ENCODE measurements at regions not wholly inside any gene's neighbourhood (a gene's known extent, or its start where the extent isn't known, plus 50 kb on each side); places are given as distances from the start of the nearest gene placed in this dataset.

DNA sequence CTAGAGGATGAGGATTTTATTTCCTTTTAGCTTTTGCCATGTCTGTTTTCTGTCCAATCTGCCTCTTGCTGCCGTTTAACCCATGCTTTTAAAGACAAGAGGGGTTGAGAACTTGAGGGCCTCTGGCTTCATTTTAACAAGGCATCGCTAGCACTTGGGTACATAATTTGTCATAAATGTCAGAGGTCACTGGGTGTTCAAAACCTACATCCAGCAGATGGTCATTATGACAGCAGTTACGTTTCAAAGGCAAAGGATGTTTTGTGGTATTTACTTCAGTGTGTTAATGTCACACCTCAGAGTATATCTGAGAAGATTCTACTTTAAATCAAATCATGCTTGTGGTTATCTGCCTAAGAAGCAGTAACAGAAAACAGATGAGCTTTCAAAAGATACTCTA is 918.3 kb downstream of the NR2F1-AS1 start:
- TF ChIP-seq, protein P1, sequence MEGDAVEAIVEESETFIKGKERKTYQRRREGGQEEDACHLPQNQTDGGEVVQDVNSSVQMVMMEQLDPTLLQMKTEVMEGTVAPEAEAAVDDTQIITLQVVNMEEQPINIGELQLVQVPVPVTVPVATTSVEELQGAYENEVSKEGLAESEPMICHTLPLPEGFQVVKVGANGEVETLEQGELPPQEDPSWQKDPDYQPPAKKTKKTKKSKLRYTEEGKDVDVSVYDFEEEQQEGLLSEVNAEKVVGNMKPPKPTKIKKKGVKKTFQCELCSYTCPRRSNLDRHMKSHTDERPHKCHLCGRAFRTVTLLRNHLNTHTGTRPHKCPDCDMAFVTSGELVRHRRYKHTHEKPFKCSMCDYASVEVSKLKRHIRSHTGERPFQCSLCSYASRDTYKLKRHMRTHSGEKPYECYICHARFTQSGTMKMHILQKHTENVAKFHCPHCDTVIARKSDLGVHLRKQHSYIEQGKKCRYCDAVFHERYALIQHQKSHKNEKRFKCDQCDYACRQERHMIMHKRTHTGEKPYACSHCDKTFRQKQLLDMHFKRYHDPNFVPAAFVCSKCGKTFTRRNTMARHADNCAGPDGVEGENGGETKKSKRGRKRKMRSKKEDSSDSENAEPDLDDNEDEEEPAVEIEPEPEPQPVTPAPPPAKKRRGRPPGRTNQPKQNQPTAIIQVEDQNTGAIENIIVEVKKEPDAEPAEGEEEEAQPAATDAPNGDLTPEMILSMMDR (IDR thresholded peaks at IDR 0.05; ENCODE audit: poor library complexity, severe bottlenecking) = no peak
- TF ChIP-seq MXI1 (conservative IDR thresholded peaks at IDR 0.05; ENCODE audit: poor library complexity, severe bottlenecking) = no peak
- TF ChIP-seq POLR2AphosphoS5 (IDR thresholded peaks at IDR 0.05) = no peak
- TF ChIP-seq EZH2 (IDR thresholded peaks at IDR 0.05; ENCODE audit: borderline replicate concordance, insufficient read depth, low read length, poor library complexity, severe bottlenecking) = no peak
- no peak for TF ChIP-seq RAD21 (conservative IDR thresholded peaks at IDR 0.05)
- TF ChIP-seq EP300 (conservative IDR thresholded peaks at IDR 0.05; ENCODE audit: poor library complexity, severe bottlenecking) = no peak
